Right atrium auricular region (tissue), 2 donors: ENCODE measurements at regions not wholly inside any gene's neighbourhood (a gene's known extent, or its start where the extent isn't known, plus 50 kb on each side); places are given as distances from the start of the nearest gene placed in this dataset.

Source experiments
- DNase-seq: peaks from one replicate; pipeline ENCODE4 v3.0.0-alpha.2; 2019; ENCODE audit warnings: low spot score
- H3K27ac ChIP-seq, 2 donors: fragments of 200-600 bp; sonication (generic); 1 replicate in 1 of 2; 2 replicates in 1 of 2; pipeline ENCODE4 v1.5.1; 2016 to 2019
- H3K27me3 ChIP-seq, 2 donors: fragments of 200-600 bp; sonication (generic); one replicate each; pipeline versions ENCODE4 v1.5.1 to v1.6.0; 2017 to 2019
- H3K36me3 ChIP-seq: fragments of 200-600 bp; sonication (generic); one replicate; pipeline ENCODE4 v1.5.1; 2016
- H3K4me1 ChIP-seq, 2 donors: fragments of 200-600 bp; sonication (generic); one replicate each; pipeline versions ENCODE4 v1.5.1 to v1.6.0; 2017 to 2019
- H3K4me3 ChIP-seq, 2 donors: fragments of 200-600 bp; sonication (generic); 1 replicate in 1 of 2; 2 replicates in 1 of 2; pipeline ENCODE4 v1.5.1; 2017 to 2019; ENCODE audit warnings: mild to moderate bottlenecking in 1 of 2, moderate library complexity in 1 of 2
- H3K9me3 ChIP-seq, 2 donors: fragments of 200-600 bp; sonication (generic); one replicate each; pipeline ENCODE4 v1.5.1; 2019
- CTCF ChIP-seq, 2 donors: fragments of 200-600 bp; sonication (generic); IDR thresholded peaks; one replicate each; pipeline ENCODE4 v1.5.1; 2019; ENCODE audit warnings: antibody characterized with exemption in 2 of 2

- H3K9me3 ChIP-seq: no peaks in the 10 kb centered on the region
- H3K27ac ChIP-seq: no peak overlapping the region
- no peak overlapping the region for H3K4me3 ChIP-seq
- TF ChIP-seq CTCF (IDR thresholded peaks at IDR 0.05): no peak
- H3K4me1 ChIP-seq: no peaks in the 10 kb centered on the region
- no peaks in the 10 kb centered on the region for H3K36me3 ChIP-seq
- DNase-seq: no peak
- H3K27me3 ChIP-seq: no peaks in the 10 kb centered on the region
Measured at GRCh38 chr5:147160902-147161700, 73.7 kb upstream of the STK32A start.

DNA sequence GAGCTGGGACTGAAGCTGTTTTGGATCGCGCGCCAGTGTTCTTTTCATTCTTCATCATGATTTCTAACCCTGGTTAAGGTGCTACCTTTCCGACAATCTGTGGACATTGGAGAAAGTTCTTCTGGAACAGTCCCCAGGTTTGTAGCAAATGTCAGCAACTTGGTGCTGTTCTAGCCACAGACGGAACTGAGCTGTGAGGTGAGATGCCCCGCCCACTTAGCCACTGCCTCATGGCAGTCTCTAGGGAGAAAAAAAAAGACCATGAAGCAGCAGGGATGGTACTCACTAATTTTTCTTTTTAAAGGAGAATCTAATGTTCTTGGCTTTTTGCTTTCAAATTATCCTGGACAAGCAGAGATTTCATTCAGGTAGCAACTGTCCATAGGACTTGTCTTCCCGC lies 72.1 kb upstream of the STK32A start:
- no peaks in the 10 kb centered on the region for H3K36me3 ChIP-seq
- H3K27me3 ChIP-seq: no peaks in the 10 kb centered on the region
- no peaks in the 10 kb centered on the region for H3K9me3 ChIP-seq
- H3K27ac ChIP-seq: no peak overlapping the region
- H3K4me3 ChIP-seq: no peak overlapping the region
- no peaks in the 10 kb centered on the region for H3K4me1 ChIP-seq
- no peak for TF ChIP-seq CTCF (IDR thresholded peaks at IDR 0.05)
- DNase-seq: no peak

GRCh38 chr5:147167529-147167928 lies 67.3 kb upstream of the STK32A start:
- Histone ChIP-seq H3K27me3 (no peaks in the 10 kb centered on the region), H3K4me1 (no peaks in the 10 kb centered on the region), H3K9me3 (no peaks in the 10 kb centered on the region), H3K4me3 (no peak overlapping the region), H3K27ac (no peak overlapping the region), H3K36me3 (no peaks in the 10 kb centered on the region)
- no peak for TF ChIP-seq CTCF (IDR thresholded peaks at IDR 0.05)
- no peak for DNase-seq

DNA sequence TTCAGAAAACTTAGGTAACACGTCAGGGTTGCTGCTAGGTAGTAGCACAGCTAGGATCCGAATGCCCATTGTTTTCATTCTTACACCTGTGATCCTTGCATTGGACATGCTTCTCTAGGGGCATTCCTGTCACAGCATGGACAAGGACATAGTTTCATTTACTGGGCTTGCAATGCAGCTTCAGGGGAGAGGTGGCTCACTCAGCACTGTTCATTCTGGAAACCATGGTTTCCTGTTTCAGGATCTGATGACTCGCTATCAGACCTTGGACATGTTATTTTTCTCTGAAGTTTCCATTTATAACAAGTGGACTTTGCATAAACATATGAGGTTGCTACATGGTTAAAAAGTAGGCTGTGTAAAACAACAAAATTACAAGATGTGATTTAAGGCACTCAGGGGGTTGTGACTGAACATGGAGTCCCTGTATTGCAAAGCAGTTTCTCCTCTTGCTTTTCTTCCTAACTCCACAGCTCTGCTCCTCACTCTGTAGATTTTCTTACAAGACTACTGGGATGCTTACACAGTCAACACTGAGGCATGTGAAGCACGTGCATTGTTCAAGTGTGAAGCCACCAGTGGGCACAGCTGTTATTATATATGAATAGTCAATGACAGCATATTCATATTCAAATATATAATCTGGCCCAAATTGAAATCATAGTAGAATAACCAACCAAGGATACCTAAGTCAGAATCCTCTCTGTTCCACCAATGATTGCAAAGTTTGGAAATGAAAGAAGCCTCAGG lies 66.1 kb upstream of the STK32A start:
- Histone ChIP-seq H3K4me3 (no peak overlapping the region), H3K4me1 (no peaks in the 10 kb centered on the region), H3K27me3 (no peaks in the 10 kb centered on the region), H3K9me3 (no peaks in the 10 kb centered on the region), H3K36me3 (no peaks in the 10 kb centered on the region), H3K27ac (no peak overlapping the region)
- no peak for DNase-seq
- TF ChIP-seq CTCF (IDR thresholded peaks at IDR 0.05): no peak

GRCh38 chr5:147169399-147169798 lies 65.4 kb upstream of the STK32A start:
- Histone ChIP-seq H3K36me3 (no peaks in the 10 kb centered on the region), H3K27me3 (no peaks in the 10 kb centered on the region), H3K27ac (no peak overlapping the region), H3K4me1 (no peaks in the 10 kb centered on the region), H3K4me3 (no peak overlapping the region), H3K9me3 (no peaks in the 10 kb centered on the region)
- no peak for TF ChIP-seq CTCF (IDR thresholded peaks at IDR 0.05)
- no peak for DNase-seq
